HepG2 (cell line): ENCODE measurements at regions not wholly inside any gene's neighbourhood (a gene's known extent, or its start where the extent isn't known, plus 50 kb on each side); places are given as distances from the start of the nearest gene placed in this dataset.

Source experiments
- RAD21 ChIP-seq: fragments of 450-650 bp; formaldehyde crosslinking; IDR thresholded peaks from 2 replicates; pipeline ENCODE4 v1.5.0; 2020; ENCODE audit warnings: mild to moderate bottlenecking
- RAD51 ChIP-seq: fragments of 450-650 bp; IDR thresholded peaks from 2 replicates; pipeline ENCODE4 v1.6.1; 2016; ENCODE audit warnings: borderline replicate concordance
- TCF7 ChIP-seq: sonication (generic); IDR thresholded peaks from 2 replicates; pipeline ENCODE4 v1.6.1; 2016; ENCODE audit warnings: antibody characterized with exemption, low read depth
- TCF7L2 ChIP-seq: IDR thresholded peaks from 2 replicates; pipeline ENCODE4 v1.6.1; 2011; ENCODE audit warnings: mild to moderate bottlenecking, low read depth, low read length, moderate library complexity
- THAP11 ChIP-seq: IDR thresholded peaks from 2 replicates; pipeline ENCODE4 v1.6.1; 2016; ENCODE audit warnings: missing biosample characterization, missing genetic modification reagents
- TF ChIP-seq, protein P1 (sequence below): sonication (generic); formaldehyde crosslinking; IDR thresholded peaks from 2 replicates; pipeline ENCODE4 v1.8.0; 2022; ENCODE audit warnings: mild to moderate bottlenecking, missing genetic modification reagents, borderline replicate concordance
- TF ChIP-seq, protein P2 (sequence below): sonication (generic); formaldehyde crosslinking; IDR thresholded peaks from 2 replicates; pipeline ENCODE4 v1.5.0; 2020; ENCODE audit warnings: missing genetic modification reagents
- TF ChIP-seq, protein P3 (sequence below): sonication (generic); formaldehyde crosslinking; IDR thresholded peaks from 2 replicates; pipeline ENCODE4 v1.5.0; 2020; ENCODE audit warnings: mild to moderate bottlenecking, missing genetic modification reagents, moderate library complexity
- TF ChIP-seq, protein P4 (sequence below), 2 experiments: IDR thresholded peaks; 2 replicates each; pipeline ENCODE4 v1.6.1; 2011 to 2012; ENCODE audit warnings: low read length in 2 of 2, borderline replicate concordance in 1 of 2, low read depth in 1 of 2, mild to moderate bottlenecking in 1 of 2, moderate library complexity in 1 of 2

DNA sequence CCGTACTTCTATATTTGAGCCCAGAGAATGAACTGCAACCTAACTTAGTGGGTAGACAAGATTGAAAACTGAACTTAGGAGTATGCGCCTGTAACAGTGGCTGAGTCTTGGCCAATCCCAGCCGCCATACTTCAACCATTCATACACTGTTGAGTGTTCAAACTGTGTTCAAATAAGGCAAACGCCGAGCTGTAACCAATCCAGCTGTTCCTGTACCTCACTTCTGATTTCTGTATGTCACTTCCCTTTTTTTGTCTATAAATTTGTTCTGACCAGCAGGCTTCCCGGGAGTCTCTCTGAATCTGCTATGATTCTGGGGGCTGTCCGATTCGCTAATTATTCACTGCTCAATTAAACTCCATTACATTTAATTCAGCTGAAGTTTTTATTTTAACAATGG lies 58.6 kb upstream of the TPM1 start:
- TF ChIP-seq TCF7 = no peak
- no peak for TF ChIP-seq TCF7L2
- no peak for TF ChIP-seq RAD21 (CRISPR knock-in tag)
- TF ChIP-seq, protein P1, sequence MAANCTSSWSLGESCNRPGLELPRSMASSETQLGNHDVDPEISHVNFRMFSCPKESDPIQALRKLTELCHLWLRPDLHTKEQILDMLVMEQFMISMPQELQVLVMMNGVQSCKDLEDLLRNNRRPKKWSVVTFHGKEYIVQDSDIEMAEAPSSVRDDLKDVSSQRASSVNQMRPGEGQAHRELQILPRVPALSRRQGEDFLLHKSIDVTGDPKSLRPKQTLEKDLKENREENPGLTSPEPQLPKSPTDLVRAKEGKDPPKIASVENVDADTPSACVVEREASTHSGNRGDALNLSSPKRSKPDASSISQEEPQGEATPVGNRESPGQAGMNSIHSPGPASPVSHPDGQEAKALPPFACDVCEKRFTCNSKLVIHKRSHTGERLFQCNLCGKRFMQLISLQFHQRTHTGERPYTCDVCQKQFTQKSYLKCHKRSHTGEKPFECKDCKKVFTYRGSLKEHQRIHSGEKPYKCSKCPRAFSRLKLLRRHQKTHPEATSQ (CRISPR knock-in tag) = no peak
- TF ChIP-seq, protein P2, sequence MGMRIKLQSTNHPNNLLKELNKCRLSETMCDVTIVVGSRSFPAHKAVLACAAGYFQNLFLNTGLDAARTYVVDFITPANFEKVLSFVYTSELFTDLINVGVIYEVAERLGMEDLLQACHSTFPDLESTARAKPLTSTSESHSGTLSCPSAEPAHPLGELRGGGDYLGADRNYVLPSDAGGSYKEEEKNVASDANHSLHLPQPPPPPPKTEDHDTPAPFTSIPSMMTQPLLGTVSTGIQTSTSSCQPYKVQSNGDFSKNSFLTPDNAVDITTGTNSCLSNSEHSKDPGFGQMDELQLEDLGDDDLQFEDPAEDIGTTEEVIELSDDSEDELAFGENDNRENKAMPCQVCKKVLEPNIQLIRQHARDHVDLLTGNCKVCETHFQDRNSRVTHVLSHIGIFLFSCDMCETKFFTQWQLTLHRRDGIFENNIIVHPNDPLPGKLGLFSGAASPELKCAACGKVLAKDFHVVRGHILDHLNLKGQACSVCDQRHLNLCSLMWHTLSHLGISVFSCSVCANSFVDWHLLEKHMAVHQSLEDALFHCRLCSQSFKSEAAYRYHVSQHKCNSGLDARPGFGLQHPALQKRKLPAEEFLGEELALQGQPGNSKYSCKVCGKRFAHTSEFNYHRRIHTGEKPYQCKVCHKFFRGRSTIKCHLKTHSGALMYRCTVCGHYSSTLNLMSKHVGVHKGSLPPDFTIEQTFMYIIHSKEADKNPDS (CRISPR knock-in tag) = no peak
- TF ChIP-seq, protein P3, sequence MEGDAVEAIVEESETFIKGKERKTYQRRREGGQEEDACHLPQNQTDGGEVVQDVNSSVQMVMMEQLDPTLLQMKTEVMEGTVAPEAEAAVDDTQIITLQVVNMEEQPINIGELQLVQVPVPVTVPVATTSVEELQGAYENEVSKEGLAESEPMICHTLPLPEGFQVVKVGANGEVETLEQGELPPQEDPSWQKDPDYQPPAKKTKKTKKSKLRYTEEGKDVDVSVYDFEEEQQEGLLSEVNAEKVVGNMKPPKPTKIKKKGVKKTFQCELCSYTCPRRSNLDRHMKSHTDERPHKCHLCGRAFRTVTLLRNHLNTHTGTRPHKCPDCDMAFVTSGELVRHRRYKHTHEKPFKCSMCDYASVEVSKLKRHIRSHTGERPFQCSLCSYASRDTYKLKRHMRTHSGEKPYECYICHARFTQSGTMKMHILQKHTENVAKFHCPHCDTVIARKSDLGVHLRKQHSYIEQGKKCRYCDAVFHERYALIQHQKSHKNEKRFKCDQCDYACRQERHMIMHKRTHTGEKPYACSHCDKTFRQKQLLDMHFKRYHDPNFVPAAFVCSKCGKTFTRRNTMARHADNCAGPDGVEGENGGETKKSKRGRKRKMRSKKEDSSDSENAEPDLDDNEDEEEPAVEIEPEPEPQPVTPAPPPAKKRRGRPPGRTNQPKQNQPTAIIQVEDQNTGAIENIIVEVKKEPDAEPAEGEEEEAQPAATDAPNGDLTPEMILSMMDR = no peak
- TF ChIP-seq THAP11 (CRISPR knock-in tag) = no peak
- no peak for TF ChIP-seq RAD51
- TF ChIP-seq, protein P4, sequence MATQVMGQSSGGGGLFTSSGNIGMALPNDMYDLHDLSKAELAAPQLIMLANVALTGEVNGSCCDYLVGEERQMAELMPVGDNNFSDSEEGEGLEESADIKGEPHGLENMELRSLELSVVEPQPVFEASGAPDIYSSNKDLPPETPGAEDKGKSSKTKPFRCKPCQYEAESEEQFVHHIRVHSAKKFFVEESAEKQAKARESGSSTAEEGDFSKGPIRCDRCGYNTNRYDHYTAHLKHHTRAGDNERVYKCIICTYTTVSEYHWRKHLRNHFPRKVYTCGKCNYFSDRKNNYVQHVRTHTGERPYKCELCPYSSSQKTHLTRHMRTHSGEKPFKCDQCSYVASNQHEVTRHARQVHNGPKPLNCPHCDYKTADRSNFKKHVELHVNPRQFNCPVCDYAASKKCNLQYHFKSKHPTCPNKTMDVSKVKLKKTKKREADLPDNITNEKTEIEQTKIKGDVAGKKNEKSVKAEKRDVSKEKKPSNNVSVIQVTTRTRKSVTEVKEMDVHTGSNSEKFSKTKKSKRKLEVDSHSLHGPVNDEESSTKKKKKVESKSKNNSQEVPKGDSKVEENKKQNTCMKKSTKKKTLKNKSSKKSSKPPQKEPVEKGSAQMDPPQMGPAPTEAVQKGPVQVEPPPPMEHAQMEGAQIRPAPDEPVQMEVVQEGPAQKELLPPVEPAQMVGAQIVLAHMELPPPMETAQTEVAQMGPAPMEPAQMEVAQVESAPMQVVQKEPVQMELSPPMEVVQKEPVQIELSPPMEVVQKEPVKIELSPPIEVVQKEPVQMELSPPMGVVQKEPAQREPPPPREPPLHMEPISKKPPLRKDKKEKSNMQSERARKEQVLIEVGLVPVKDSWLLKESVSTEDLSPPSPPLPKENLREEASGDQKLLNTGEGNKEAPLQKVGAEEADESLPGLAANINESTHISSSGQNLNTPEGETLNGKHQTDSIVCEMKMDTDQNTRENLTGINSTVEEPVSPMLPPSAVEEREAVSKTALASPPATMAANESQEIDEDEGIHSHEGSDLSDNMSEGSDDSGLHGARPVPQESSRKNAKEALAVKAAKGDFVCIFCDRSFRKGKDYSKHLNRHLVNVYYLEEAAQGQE (IDR thresholded peaks at IDR 0.05; ENCODE audit: borderline replicate concordance in 1 of 2, low read depth in 1 of 2, low read length in 2 of 2) = no peak
